ENCODE measurements at regions not wholly inside any gene's neighbourhood (a gene's known extent, or its start where the extent isn't known, plus 50 kb on each side); places are given as distances from the start of the nearest gene placed in this dataset.

GRCh38 chr13:44301639-44302015 lies 72.0 kb upstream of the SERP2 start:
- TF ChIP-seq RAD21 (IDR thresholded peaks at IDR 0.05; ENCODE audit: low read depth) = no peak
- no peak for TF ChIP-seq CEBPB (IDR thresholded peaks at IDR 0.05)
- TF ChIP-seq ZBTB7A (IDR thresholded peaks at IDR 0.05; ENCODE audit: low read depth) = no peak
- TF ChIP-seq MAX (IDR thresholded peaks at IDR 0.05) = no peak
- TF ChIP-seq EP300 (IDR thresholded peaks at IDR 0.05; ENCODE audit: borderline replicate concordance) = no peak
